ENCODE measurements at regions not wholly inside any gene's neighbourhood (a gene's known extent, or its start where the extent isn't known, plus 50 kb on each side); places are given as distances from the start of the nearest gene placed in this dataset.

- 26 to 100% (median 88%) methylated on average over 1 to 5 of the region's 5 CpGs; no CpG with 5 or more reads in 2 of the 10 experiments for WGBS, 10 experiments
- no peak for ATAC-seq (replicated peaks in 6 of 8)
- in situ Hi-C loops (cut with MboI; ENCODE audit: low pct_unique_long_range_greater_than_20kb in 2 of 9, low sequenced_read_pairs in 9 of 9, unreplicated experiment in 9 of 9) = no loop called here
- Histone ChIP-seq H3K4me3 (no peak overlapping the region), H3K4me1 (replicated peaks in 1 of 2) (no peaks in the 10 kb centered on the region), H3K27ac (no peak overlapping the region)
Observed at GRCh38 chr9:106445107-106445506, 417.9 kb upstream of the ZNF462 start.

- 0 to 100% (median 92%) methylated on average over 1 to 4 of the region's 4 CpGs; no CpG with 5 or more reads in 2 of the 10 experiments for WGBS, 10 experiments
- ATAC-seq (replicated peaks in 6 of 8) = no peak
- no peak overlapping the region for H3K27ac ChIP-seq
- in situ Hi-C loops (cut with MboI; ENCODE audit: low pct_unique_long_range_greater_than_20kb in 2 of 9, low sequenced_read_pairs in 9 of 9, unreplicated experiment in 9 of 9) = no loop called here
- H3K4me3 ChIP-seq = no peak overlapping the region
- H3K4me1 ChIP-seq (replicated peaks in 1 of 2) = no peaks in the 10 kb centered on the region
Observed at GRCh38 chr9:106449336-106449927, 413.5 kb upstream of the ZNF462 start.

GRCh38 chr9:106450549-106450948 is 412.4 kb upstream of the ZNF462 start:
- Histone ChIP-seq H3K27ac (no peak overlapping the region), H3K4me1 (replicated peaks in 1 of 2) (no peaks in the 10 kb centered on the region), H3K4me3 (no peak overlapping the region)
- ATAC-seq (replicated peaks in 6 of 8) = no peak
- in situ Hi-C loops (cut with MboI; ENCODE audit: low pct_unique_long_range_greater_than_20kb in 2 of 9, low sequenced_read_pairs in 9 of 9, unreplicated experiment in 9 of 9) = no loop called here

- Histone ChIP-seq H3K27ac (no peak overlapping the region), H3K4me1 (replicated peaks in 1 of 2) (no peaks in the 10 kb centered on the region), H3K4me3 (no peak overlapping the region)
- ATAC-seq (replicated peaks in 6 of 8) = no peak
- in situ Hi-C loops (cut with MboI; ENCODE audit: low pct_unique_long_range_greater_than_20kb in 2 of 9, low sequenced_read_pairs in 9 of 9, unreplicated experiment in 9 of 9) = no loop called here
- 0 to 100% (median 61%) methylated on average over 1 of the region's 1 CpG; no CpG with 5 or more reads in 2 of the 10 experiments for WGBS, 10 experiments
Observed at GRCh38 chr9:106451223-106451622, 411.7 kb upstream of the ZNF462 start.

- no peak for ATAC-seq (replicated peaks in 6 of 8)
- 11 to 83% (median 37%) methylated on average over 1 to 4 of the region's 4 CpGs for WGBS, 10 experiments
- H3K27ac ChIP-seq = no peak overlapping the region
- H3K4me3 ChIP-seq = no peak overlapping the region
- in situ Hi-C loops (cut with MboI; ENCODE audit: low pct_unique_long_range_greater_than_20kb in 2 of 9, low sequenced_read_pairs in 9 of 9, unreplicated experiment in 9 of 9) = no loop called here
- H3K4me1 ChIP-seq (replicated peaks in 1 of 2) = no peaks in the 10 kb centered on the region
Observed at GRCh38 chr9:106456581-106456980, 406.4 kb upstream of the ZNF462 start.

GRCh38 chr9:106467113-106467864 is 395.7 kb upstream of the ZNF462 start:
- Histone ChIP-seq H3K4me3 (no peak overlapping the region), H3K27ac (no peak overlapping the region), H3K4me1 (replicated peaks in 1 of 2) (peaks cover 8 to 14% of the 10 kb centered on the region in 2 donors)
- WGBS, 10 experiments = 8 to 92% (median 40%) methylated on average over 2 to 6 of the region's 8 CpGs; no CpG with 5 or more reads in 3 of the 10 experiments
- no peak for ATAC-seq (replicated peaks in 6 of 8)
- in situ Hi-C loops (cut with MboI; ENCODE audit: low pct_unique_long_range_greater_than_20kb in 2 of 9, low sequenced_read_pairs in 9 of 9, unreplicated experiment in 9 of 9) = no loop called here

GRCh38 chr9:106467865-106468164 is 395.2 kb upstream of the ZNF462 start:
- H3K27ac ChIP-seq = no peak overlapping the region
- 100% methylated on average over 1 of the region's 1 CpG; no CpG with 5 or more reads in 8 of the 10 experiments for WGBS, 10 experiments
- in situ Hi-C loops (cut with MboI; ENCODE audit: low pct_unique_long_range_greater_than_20kb in 2 of 9, low sequenced_read_pairs in 9 of 9, unreplicated experiment in 9 of 9) = no loop called here

GRCh38 chr9:106468431-106468830 is 394.5 kb upstream of the ZNF462 start:
- in situ Hi-C loops (cut with MboI; ENCODE audit: low pct_unique_long_range_greater_than_20kb in 2 of 9, low sequenced_read_pairs in 9 of 9, unreplicated experiment in 9 of 9) = no loop called here

More at GRCh38 chr9:106467865-106468164, 395.2 kb upstream of the ZNF462 start:
- H3K4me1 ChIP-seq (replicated peaks in 1 of 2) = peaks cover 8 to 14% of the 10 kb centered on the region in 2 donors
- no peak overlapping the region for H3K4me3 ChIP-seq
- no peak for ATAC-seq (replicated peaks in 6 of 8)

GRCh38 chr9:106478312-106478711 is 384.7 kb upstream of the ZNF462 start:
- Histone ChIP-seq H3K27ac (no peak overlapping the region), H3K4me1 (replicated peaks in 1 of 2) (no peaks in the 10 kb centered on the region), H3K4me3 (no peak overlapping the region)
- in situ Hi-C loops (cut with MboI; ENCODE audit: low pct_unique_long_range_greater_than_20kb in 2 of 9, low sequenced_read_pairs in 9 of 9, unreplicated experiment in 9 of 9) = no loop called here
- no peak for ATAC-seq (replicated peaks in 6 of 8)
- WGBS, 10 experiments = 20 to 100% (median 67%) methylated on average over 1 of the region's 1 CpG; no CpG with 5 or more reads in 3 of the 10 experiments

More at GRCh38 chr9:106468431-106468830, 394.5 kb upstream of the ZNF462 start:
- no peak for ATAC-seq (replicated peaks in 6 of 8)
- Histone ChIP-seq H3K4me3 (no peak overlapping the region), H3K4me1 (replicated peaks in 1 of 2) (peaks cover 8 to 14% of the 10 kb centered on the region in 2 donors), H3K27ac (no peak overlapping the region)

GRCh38 chr9:106478727-106479126 is 384.2 kb upstream of the ZNF462 start:
- 50 to 100% (median 95%) methylated on average over 2 of the region's 2 CpGs; no CpG with 5 or more reads in 4 of the 10 experiments for WGBS, 10 experiments
- Histone ChIP-seq H3K27ac (no peak overlapping the region), H3K4me1 (replicated peaks in 1 of 2) (no peaks in the 10 kb centered on the region), H3K4me3 (no peak overlapping the region)
- in situ Hi-C loops (cut with MboI; ENCODE audit: low pct_unique_long_range_greater_than_20kb in 2 of 9, low sequenced_read_pairs in 9 of 9, unreplicated experiment in 9 of 9) = no loop called here
- peak in 2 of 8 experiments; percentile 23 to 40 for ATAC-seq (replicated peaks in 6 of 8)

GRCh38 chr9:106479679-106480078 is 383.3 kb upstream of the ZNF462 start:
- in situ Hi-C loops (cut with MboI; ENCODE audit: low pct_unique_long_range_greater_than_20kb in 2 of 9, low sequenced_read_pairs in 9 of 9, unreplicated experiment in 9 of 9) = no loop called here
- no peak overlapping the region for H3K27ac ChIP-seq
- no peak for ATAC-seq (replicated peaks in 6 of 8)
- no peak overlapping the region for H3K4me3 ChIP-seq
- 0 to 94% (median 87%) methylated on average over 1 to 5 of the region's 5 CpGs; no CpG with 5 or more reads in 4 of the 10 experiments for WGBS, 10 experiments
- no peaks in the 10 kb centered on the region for H3K4me1 ChIP-seq (replicated peaks in 1 of 2)

GRCh38 chr9:106481013-106481609 is 381.9 kb upstream of the ZNF462 start:
- no peaks in the 10 kb centered on the region for H3K4me1 ChIP-seq (replicated peaks in 1 of 2)
- H3K27ac ChIP-seq = no peak overlapping the region
- in situ Hi-C loops (cut with MboI; ENCODE audit: low pct_unique_long_range_greater_than_20kb in 2 of 9, low sequenced_read_pairs in 9 of 9, unreplicated experiment in 9 of 9) = no loop called here
- H3K4me3 ChIP-seq = no peak overlapping the region
- WGBS, 10 experiments = 0 to 97% (median 81%) methylated on average over 1 to 4 of the region's 5 CpGs; no CpG with 5 or more reads in 1 of the 10 experiments
- peak in 1 of 8 experiments; percentile 26 for ATAC-seq (replicated peaks in 6 of 8)

- no peak for ATAC-seq (replicated peaks in 6 of 8)
- no peaks in the 10 kb centered on the region for H3K4me1 ChIP-seq (replicated peaks in 1 of 2)
- H3K4me3 ChIP-seq = no peak overlapping the region
- in situ Hi-C loops (cut with MboI; ENCODE audit: low pct_unique_long_range_greater_than_20kb in 2 of 9, low sequenced_read_pairs in 9 of 9, unreplicated experiment in 9 of 9) = no loop called here
- no peak overlapping the region for H3K27ac ChIP-seq
Observed at GRCh38 chr9:106482733-106483132, 380.2 kb upstream of the ZNF462 start.

Data from motor neuron (in vitro differentiated cells).